LNCAP (cell line): ENCODE measurements at regions not wholly inside any gene's neighbourhood (a gene's known extent, or its start where the extent isn't known, plus 50 kb on each side); places are given as distances from the start of the nearest gene placed in this dataset.

ENCODE experiments used
- TF ChIP-seq, protein P1 (sequence below): fragments of 450-650 bp; IDR thresholded peaks from 2 replicates; pipeline ENCODE4 v1.5.1; 2017; ENCODE audit warnings: mild to moderate bottlenecking

GRCh38 chr6:74273541-74273940 lies 577.5 kb downstream of the CD109 start:
- TF ChIP-seq, protein P1, sequence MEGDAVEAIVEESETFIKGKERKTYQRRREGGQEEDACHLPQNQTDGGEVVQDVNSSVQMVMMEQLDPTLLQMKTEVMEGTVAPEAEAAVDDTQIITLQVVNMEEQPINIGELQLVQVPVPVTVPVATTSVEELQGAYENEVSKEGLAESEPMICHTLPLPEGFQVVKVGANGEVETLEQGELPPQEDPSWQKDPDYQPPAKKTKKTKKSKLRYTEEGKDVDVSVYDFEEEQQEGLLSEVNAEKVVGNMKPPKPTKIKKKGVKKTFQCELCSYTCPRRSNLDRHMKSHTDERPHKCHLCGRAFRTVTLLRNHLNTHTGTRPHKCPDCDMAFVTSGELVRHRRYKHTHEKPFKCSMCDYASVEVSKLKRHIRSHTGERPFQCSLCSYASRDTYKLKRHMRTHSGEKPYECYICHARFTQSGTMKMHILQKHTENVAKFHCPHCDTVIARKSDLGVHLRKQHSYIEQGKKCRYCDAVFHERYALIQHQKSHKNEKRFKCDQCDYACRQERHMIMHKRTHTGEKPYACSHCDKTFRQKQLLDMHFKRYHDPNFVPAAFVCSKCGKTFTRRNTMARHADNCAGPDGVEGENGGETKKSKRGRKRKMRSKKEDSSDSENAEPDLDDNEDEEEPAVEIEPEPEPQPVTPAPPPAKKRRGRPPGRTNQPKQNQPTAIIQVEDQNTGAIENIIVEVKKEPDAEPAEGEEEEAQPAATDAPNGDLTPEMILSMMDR, result no peak

DNA sequence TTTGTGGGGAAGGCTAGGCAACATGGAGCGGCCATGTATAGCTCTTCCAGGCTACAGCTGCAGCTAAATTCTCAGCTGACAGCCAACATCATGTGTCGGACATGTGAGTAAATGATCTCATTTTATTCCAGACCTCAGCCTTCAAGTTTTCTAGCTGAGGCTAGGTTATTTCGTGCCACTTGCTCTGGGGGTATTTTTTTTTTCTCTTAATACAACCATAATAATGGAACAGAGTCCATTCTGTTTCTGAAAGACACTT lies 573.5 kb downstream of the CD109 start:
- TF ChIP-seq, protein P1, result no peak

- TF ChIP-seq, protein P1, result no peak
These were observed 573.0 kb downstream of the CD109 start for GRCh38 chr6:74268815-74269599.

GRCh38 chr6:74259981-74260380 lies 564.0 kb downstream of the CD109 start:
- TF ChIP-seq, protein P1, result no peak

GRCh38 chr6:74256781-74257180 lies 560.8 kb downstream of the CD109 start:
- TF ChIP-seq, protein P1, result no peak

- TF ChIP-seq, protein P1, result no peak
These were observed 560.4 kb downstream of the CD109 start for GRCh38 chr6:74256381-74256780.

DNA sequence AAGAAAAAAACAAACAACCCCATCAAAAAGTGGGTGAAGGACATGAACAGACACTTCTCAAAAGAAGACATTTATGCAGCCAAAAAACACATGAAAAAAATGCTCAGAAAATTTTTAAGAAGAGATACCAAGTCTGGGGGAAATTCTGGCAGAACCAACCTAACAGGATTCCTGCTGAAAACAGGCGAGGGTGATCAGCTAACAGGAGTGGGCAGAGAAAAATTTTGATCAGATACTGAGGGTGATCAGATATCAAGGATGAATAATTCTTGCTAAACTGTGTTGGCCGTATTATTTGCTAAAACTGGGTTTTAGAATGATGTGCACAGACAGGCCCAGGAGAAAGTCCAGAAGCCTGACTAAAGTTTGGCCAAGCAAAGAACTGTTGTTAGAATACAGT lies 557.3 kb downstream of the CD109 start:
- TF ChIP-seq, protein P1, result no peak
